ENCODE measurements at regions not wholly inside any gene's neighbourhood (a gene's known extent, or its start where the extent isn't known, plus 50 kb on each side); places are given as distances from the start of the nearest gene placed in this dataset.

- ChIA-PET POLR2A (no interaction called here), CTCF (interaction anchor here (0.9 to 1.1 kb wide), 2 partner anchors 18 to 36 kb away, joined by 3 read pairs; no protein-coding TSS in a partner anchor)
These were observed 58.3 kb upstream of the STXBP1 start for GRCh38 chr9:127553793-127554192.

GRCh38 chr9:127554966-127555839, 56.9 kb upstream of the STXBP1 start:
- CTCF ChIA-PET, result interaction anchor here (1.0 to 1.5 kb wide), 2 partner anchors 30 to 52 kb away, joined by 3 read pairs; no protein-coding TSS in a partner anchor
- POLR2A ChIA-PET, result interaction anchor here (0.6 to 0.7 kb wide), 2 partner anchors 29 to 164 kb away, joined by 4 to 6 read pairs; no protein-coding TSS in a partner anchor

DNA sequence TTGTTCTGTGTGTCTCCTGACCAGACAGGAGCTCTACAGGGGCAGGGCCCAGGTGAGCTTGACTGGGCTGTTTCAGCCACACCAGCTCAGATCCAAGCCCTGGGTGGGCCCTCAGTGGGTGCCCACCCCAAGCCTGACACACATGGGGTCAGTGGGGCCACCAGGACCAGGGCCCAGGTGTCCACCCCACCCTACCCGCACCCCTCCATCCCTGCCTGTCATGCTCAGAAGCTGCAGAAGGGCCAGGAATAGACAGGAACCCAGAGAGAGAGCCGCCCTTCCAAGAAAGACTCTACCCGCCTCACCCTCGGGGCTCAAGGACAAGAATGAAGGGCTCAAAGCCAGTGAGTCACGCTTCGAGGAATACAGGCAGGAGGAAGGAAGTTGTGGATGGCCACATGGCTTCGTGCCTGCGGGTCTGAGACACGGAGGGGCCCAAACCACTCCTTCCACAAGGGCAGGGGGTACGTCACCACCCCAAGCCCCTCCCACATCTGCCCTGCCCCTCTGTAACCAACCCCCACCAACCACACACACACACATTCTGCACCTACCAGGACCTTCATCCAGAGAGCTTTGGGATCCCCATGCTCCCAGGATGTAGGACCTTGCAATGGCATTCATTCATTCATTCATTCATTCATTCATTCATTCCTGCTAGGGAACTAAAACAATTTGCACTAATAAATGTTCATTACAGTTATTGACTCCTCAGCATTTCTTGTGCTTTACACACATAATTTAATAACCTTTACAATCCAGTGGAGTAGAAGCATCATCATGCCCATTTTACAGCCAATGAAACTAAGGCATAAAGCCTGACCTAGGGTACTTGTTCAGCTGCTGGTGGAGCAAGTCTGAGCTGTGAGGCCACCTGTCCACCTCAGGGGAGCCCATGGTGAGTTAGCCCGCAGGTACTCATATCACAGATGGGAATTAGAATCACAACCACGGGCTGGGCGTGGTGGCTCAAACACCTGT, 55.9 kb upstream of the STXBP1 start:
- ChIA-PET CTCF (interaction anchor here (0.9 to 1.5 kb wide), 3 partner anchors 29 to 178 kb away, joined by 3 to 4 read pairs (median 3); partner anchors contain the start of gene TOR2A), POLR2A (interaction anchor here (0.5 to 1.2 kb wide), 6 partner anchors 14 to 247 kb away, joined by 4 to 7 read pairs (median 4); no protein-coding TSS in a partner anchor)

DNA sequence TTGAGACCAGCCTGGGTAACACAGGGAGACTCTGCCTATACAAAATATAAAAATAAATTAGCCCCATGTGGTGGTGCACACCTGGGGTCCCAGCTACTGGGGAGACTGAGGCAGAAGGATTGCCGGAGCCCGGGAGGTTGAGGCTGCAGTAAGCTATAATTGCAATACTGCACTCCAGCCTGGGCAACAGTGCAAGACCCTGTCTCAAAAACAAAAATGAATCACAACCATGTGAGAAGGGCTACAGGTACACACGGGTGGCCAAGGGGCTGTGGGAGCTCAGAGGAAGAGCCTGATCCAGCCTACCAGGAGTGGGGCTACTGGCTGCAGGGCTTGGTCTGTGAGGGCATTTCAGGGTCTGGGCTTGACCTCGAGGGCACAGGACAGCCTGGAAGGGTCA, 55.2 kb upstream of the STXBP1 start:
- ChIA-PET POLR2A (interaction anchor here (0.5 to 1.3 kb wide), 3 partner anchors 13 to 216 kb away, joined by 3 to 5 read pairs (median 5); partner anchors contain the start of genes LRSAM1 and RPL12), CTCF (interaction anchor here (1.5 kb wide), 2 partner anchors 28 kb away, joined by 3 to 5 read pairs; no protein-coding TSS in a partner anchor)

- ChIA-PET POLR2A (interaction anchor here (0.5 to 1.3 kb wide), 3 partner anchors 12 to 217 kb away, joined by 3 to 5 read pairs (median 5); partner anchors contain the start of genes LRSAM1 and RPL12), CTCF (interaction anchor here (1.5 to 1.6 kb wide), 2 partner anchors 28 to 32 kb away, joined by 5 read pairs; no protein-coding TSS in a partner anchor)
These were observed 54.6 kb upstream of the STXBP1 start for GRCh38 chr9:127557466-127557869.

GRCh38 chr9:127557998-127558546, 54.0 kb upstream of the STXBP1 start:
- POLR2A ChIA-PET, result interaction anchor here (0.8 to 1.3 kb wide), 2 partner anchors 10 to 107 kb away, joined by 3 to 5 read pairs; partner anchors contain the start of genes LRSAM1 and RPL12
- CTCF ChIA-PET, result interaction anchor here (1.5 to 1.6 kb wide), 2 partner anchors 27 to 32 kb away, joined by 5 read pairs; no protein-coding TSS in a partner anchor

- ChIA-PET CTCF (interaction anchor here (1.6 kb wide), 1 partner anchor 33 kb away, joined by 5 read pairs; no protein-coding TSS in a partner anchor), POLR2A (interaction anchor here (0.8 kb wide), 1 partner anchor 9 kb away, joined by 3 read pairs; no protein-coding TSS in a partner anchor)
These were observed 53.4 kb upstream of the STXBP1 start for GRCh38 chr9:127558581-127559246.

DNA sequence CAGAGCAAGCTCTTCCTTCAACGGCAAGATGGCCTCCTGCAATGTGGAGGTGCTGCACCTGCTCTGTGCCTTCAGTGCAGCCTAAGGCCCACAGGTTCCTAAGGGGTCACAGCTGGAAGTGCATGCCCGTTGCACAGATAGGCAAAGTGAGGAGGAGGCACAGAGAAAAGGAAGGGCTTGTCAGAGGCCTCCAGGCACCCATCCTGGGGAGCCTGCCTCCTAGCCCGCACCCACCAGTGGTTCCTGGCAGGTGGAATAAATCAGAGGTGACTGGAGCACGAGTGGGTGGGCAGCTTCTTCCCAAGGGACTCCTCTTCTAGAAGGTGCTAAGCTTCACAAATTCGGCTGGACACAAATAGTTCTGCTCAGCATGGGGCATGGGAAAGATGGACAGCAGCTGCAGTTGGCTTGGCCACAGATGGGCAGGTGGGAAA, 52.8 kb upstream of the STXBP1 start:
- POLR2A ChIA-PET, result no interaction called here
- CTCF ChIA-PET, result interaction anchor here (1.0 kb wide), 1 partner anchor 33 kb away, joined by 3 read pairs; no protein-coding TSS in a partner anchor

DNA sequence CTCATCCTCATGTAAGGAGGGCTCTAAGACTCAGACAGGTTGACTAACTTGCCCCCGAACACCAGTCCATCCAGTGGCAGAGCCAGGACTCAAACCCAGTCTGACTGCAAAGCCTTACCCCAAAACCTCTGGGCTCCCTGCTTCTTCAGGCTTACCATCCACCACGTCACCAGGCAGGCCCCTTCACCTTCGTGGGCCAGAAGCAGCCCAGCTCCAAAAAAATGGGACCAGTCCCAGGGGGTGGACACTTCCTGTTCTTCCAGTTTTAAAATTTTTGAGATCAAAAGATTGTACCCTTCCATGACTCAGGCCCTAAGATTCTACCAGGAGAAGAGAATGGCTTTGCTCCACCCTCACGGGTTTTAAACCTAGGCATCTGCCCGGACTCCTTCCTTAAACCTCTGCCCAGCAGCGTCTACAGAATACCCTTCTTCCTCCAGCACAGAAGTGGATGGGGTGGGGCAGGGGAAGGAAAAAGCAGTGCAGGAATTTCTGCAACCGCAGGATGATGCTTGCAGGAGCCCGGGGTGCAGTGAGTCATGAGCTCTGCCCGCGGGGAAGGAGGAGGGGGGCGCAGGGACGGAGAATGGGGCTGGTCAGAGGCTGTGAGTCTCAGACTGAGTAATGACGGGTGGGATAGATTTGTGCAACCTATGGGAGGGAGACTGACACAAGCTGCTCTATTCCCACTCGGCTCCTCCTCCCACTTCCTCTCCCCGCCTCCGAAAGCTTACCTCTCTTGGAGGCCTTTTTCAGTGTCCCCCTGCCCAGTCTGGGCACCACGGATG, 50.4 kb upstream of the STXBP1 start:
- POLR2A ChIA-PET, result no interaction called here
- CTCF ChIA-PET, result interaction anchor here (1.6 kb wide), 1 partner anchor 58 kb away, joined by 4 read pairs; no protein-coding TSS in a partner anchor

Measured in activated CD8-positive, alpha-beta memory T cell treated with anti-CD3 and anti-CD28 coated beads for 36 hours (primary cell).